ENCODE measurements at regions not wholly inside any gene's neighbourhood (a gene's known extent, or its start where the extent isn't known, plus 50 kb on each side); places are given as distances from the start of the nearest gene placed in this dataset.
"Not testable (repeated sequence)": the region's sequence is repeated elsewhere in the genome, so short reads cannot be mapped to it uniquely, and the experiment has no call there.

DNA sequence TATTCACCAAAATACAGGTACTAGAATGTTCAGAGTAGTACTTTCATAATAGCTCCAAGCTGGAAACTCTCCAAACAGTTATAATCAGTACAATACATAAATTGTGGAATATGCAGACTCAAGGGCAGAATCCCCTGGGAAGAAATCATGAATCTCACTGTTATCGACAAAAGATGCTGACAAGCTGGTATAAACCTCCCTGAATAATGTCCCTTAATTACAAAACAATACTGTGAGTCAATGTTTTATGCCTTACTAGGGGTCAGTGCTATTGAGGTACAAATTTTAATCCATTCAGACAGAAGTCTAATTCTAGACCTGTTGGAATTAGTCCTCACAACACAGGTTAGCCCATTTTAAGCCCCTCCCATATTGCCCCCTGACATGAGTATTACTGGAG lies 532.3 kb downstream of the DTWD2 start:
- no peak for DNase-seq (ENCODE audit: low read depth)
- in situ Hi-C loops (cut with HindIII; ENCODE audit: low pct_unique_long_range_greater_than_20kb, low sequenced_read_pairs) = no loop called here

DNA sequence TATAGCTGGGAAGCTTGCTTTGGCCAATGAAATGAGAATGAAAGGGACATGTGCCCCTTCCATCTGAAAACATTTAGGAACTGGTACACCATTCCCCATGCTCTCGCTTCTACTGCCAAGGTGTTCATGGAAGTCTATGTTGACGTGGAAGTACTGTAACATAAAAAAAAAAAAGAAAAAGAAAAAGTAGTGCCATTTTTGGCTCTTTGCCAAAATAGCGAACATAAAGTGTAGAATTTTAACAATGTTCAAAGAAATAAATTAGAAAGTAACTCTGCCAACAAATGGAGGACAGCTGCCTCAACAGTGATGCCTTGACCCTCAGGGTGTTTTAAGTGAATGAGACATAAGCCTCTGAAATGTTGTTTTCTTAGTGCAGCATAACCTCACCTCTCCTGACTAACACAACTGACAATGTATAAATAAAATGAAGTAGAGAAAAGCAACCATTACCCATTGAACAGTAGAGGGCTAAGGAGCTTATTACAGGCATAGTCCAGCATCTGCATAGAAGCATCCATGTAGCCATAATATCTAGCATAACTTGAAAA lies 536.6 kb downstream of the DTWD2 start:
- in situ Hi-C loops (cut with HindIII; ENCODE audit: low pct_unique_long_range_greater_than_20kb, low sequenced_read_pairs) = no loop called here
- no peak for DNase-seq (ENCODE audit: low read depth)

DNA sequence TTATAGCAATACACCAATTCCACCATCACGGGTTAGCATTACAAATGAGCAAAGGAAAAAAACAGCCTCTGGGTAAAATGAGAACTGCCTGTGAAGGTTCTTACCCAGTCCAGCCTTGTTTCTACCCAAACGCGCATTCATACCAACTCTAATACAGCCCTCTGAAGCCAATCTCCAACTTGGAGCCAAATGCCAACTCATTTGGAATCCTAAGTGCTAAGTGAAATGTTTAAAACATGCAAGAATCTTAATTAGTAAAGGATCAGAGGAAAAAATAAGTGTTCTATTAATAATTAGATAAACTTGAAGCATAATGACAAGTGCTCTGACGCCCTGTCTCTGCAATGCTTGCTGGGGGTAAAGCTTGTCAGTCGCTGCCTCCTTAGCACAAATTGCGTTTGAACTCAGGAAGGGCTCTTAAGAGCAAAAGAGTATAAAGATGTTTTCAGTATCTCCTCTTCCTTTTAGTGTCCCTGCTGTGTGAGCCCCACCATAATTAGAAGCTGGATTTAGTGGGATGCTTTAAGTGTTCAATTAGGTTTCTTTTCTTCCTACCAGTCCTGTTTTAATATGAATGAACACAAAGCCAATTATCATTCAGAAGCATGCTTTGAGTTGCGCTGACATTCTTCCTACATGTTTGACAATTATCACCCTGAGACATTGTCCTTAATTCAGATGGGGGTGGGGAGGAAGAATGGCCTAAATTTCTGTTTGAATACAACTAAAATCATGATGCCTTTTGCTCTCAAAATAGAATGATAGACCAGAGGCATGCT lies 537.6 kb downstream of the DTWD2 start:
- in situ Hi-C loops (cut with HindIII; ENCODE audit: low pct_unique_long_range_greater_than_20kb, low sequenced_read_pairs) = no loop called here
- no peak for DNase-seq (ENCODE audit: low read depth)

DNA sequence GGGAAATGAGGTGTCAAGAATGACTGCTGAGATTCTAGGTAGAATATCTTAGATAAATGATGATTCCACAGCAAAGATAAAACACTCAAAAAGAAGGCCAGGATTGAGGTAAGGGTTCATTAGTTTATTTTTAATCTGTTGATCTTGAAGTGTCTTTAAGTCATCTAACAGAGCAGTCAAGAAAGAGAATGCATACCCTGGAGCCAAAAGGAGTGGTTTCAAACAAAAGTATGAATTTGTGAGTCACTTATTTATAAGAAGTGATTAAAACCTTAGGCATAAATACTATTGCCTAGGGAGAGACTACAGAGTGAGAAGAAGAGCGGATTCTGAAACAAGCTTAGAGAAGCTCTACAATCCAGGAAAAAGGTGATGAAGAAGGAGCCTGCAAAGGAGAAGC lies 541.0 kb downstream of the DTWD2 start:
- no peak for DNase-seq (ENCODE audit: low read depth)

DNA sequence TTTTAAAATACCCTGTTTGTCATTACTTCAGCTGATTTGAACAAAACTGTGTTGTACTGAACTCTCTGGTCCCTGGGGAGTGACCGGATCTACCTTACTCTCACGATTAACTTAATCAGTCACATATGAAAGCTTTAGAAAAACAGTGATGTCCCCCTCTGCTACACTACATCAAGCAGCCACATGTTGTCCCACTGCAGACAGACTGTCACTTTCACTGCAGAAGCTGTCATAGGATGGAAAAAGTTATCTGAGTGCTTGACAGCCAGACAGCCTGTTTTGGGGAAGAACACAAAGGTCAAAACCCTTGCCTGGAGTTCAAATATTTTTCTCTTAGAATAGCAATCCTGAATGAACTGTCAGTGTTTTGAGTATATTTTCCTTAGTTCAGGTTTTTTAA lies 546.4 kb downstream of the DTWD2 start:
- in situ Hi-C loops (cut with HindIII; ENCODE audit: low pct_unique_long_range_greater_than_20kb, low sequenced_read_pairs) = no loop called here
- no peak for DNase-seq (ENCODE audit: low read depth)

More for the DNA sequence above, 541.0 kb downstream of the DTWD2 start:
- in situ Hi-C loops (cut with HindIII; ENCODE audit: low pct_unique_long_range_greater_than_20kb, low sequenced_read_pairs) = no loop called here

DNA sequence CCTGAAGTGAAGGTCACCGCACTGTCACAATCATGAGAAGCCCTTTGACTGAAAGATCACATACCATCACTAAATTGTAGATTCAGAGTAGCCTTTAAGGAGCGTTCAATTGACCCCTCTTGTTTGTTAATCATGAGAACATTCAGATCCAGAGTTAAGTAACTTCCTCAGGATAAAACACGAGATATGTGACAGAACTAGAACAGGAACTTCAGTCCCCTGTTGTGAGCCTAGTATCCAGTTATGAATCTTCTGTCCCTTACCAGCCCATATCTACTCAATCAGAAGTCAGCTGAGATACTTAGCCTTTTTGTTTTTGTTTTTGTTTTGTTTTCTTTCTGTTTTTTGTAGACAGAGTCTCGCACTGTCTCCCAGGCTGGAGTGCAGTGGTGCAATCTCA lies 547.3 kb downstream of the DTWD2 start:
- in situ Hi-C loops (cut with HindIII; ENCODE audit: low pct_unique_long_range_greater_than_20kb, low sequenced_read_pairs) = no loop called here
- no peak for DNase-seq (ENCODE audit: low read depth)

DNA sequence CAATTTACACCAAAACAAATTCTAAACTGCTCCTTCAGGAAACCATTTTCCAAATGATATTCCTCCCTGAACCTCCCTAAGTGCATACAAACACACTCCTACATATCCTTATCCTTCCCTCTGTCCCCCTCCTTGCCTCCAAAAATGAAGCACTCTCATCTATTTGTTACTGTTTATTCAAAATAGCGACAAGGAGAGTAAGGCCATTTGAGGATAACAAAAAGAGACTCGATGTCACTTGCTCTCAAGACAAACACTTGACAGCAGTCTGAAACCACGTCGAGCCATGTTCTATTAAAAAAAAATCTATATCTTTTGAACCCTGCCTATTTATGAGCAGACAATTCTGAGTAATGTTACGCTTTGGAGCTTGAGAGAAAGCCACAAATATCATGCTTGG lies 547.9 kb downstream of the DTWD2 start:
- DNase-seq (ENCODE audit: low read depth) = no peak
- in situ Hi-C loops (cut with HindIII; ENCODE audit: low pct_unique_long_range_greater_than_20kb, low sequenced_read_pairs) = no loop called here

DNA sequence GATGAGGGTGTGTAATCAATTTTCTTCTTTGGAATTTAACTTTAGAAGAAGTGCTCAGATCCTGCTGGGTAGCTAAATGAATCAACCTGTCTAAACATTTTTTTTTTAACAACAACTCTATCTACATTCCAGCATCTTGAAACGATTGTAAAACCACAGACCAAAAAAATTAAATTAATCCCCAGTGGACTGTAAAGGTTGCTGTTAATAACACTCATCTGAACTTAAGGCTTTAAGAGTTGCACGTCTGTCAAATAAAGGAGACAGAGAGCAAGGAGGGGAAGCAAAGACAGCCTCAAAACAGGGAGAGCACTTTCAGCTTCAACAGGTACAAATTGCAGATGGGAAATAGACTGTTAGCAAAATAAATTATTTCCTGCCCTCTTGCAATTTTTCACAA lies 548.5 kb downstream of the DTWD2 start:
- in situ Hi-C loops (cut with HindIII; ENCODE audit: low pct_unique_long_range_greater_than_20kb, low sequenced_read_pairs) = no loop called here
- DNase-seq (ENCODE audit: low read depth) = no peak

DNA sequence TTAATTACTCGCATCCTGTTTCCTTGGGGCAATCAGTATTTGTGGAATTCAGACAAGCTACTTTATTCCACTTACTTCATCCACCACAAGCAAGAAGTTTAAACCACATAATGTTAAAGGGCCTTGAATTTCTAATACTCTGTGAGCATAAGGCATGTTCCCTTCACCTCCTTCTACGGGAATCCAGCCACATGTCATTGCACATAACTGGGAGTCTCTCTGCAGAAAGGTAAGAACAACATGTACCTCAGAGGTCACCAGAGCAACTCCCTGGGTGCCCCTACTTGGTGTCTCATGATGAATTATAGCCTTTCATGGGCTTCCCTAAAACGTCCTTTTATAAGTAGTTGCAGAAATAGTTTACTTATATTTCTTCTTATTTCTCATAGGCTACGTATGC lies 553.2 kb downstream of the DTWD2 start:
- no peak for DNase-seq (ENCODE audit: low read depth)
- in situ Hi-C loops (cut with HindIII; ENCODE audit: low pct_unique_long_range_greater_than_20kb, low sequenced_read_pairs) = no loop called here

DNA sequence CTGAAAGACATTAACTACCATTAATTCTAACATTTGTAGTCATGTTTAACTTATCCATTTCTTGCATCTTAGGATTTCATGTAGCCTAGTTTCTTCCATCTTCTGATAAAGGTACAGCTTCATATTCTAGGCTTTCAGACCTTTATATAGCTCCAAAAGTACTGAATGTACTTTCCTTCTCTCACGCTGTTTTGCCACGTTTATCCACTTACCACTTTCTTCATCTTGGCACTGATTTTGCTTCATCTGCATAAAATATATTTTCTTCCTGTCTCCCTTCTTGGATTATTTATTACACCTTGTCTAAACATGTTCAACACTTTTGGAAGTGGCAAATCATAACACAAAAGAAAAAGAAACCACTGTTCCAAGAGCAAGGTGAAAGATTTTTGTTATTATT lies 553.8 kb downstream of the DTWD2 start:
- no peak for DNase-seq (ENCODE audit: low read depth)

DNA sequence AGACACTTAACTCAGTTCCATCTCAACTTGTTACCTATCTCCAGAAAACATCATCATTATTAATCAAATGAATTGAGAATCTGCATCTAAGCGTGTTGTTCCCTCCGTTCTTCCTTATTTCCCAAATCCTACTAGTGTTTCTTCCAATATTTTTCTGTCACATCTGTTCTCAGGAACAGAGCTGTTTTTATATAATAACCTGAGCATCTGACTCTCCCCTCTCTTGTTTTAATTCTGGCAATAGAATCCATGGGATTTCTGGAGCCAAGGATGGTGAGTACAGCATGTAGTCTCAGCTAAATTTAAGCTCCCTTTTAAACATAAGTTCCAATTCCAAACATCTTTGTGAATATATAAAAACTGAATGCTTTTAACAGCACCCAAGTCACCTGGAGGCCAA lies 558.3 kb downstream of the DTWD2 start:
- no peak for DNase-seq (ENCODE audit: low read depth)
- in situ Hi-C loops (cut with HindIII; ENCODE audit: low pct_unique_long_range_greater_than_20kb, low sequenced_read_pairs) = no loop called here

More for the DNA sequence above, 553.8 kb downstream of the DTWD2 start:
- in situ Hi-C loops (cut with HindIII; ENCODE audit: low pct_unique_long_range_greater_than_20kb, low sequenced_read_pairs) = no loop called here

DNA sequence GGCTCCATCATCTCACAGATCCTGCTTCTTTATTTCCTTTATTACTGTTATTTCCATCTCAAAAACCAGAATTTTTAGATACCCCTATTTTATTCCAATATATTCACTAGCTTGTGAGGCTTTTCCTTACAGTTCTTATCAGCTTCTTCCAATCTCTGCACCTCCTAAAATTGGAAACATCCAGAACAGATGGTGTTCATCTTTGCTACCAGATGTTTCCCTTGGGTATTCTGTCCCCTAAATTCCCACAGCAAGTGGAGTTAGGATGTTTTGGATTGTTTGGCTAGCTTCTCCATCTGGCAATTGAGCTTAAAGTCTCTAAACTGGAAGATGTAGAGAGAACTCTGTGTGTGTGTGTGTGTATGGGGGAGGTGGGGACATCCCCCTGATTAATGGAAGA lies 580.4 kb downstream of the DTWD2 start:
- in situ Hi-C loops (cut with HindIII; ENCODE audit: low pct_unique_long_range_greater_than_20kb, low sequenced_read_pairs) = no loop called here
- no peak for DNase-seq (ENCODE audit: low read depth)

DNA sequence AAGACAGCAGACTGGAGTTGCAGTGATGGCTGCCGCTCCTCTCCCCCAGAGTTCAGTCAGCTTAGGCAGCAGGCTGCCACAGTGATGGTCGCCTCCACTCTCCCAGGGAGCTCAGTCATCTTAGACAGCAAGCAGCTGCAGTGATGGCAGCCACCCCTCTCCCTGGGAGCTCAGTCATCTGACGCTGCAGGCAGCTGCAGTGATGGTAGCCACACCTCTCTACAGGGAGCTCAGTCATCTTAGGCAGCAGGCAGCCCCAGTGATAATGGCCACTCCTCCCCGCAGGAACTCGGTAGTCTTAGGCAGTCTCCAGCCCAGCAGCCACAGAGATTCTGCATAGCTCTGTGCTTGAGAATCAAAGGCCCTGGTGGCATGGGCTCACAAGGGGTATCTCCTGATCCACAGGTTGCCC lies 582.7 kb downstream of the DTWD2 start:
- DNase-seq (ENCODE audit: low read depth) = no peak
- in situ Hi-C loops (cut with HindIII; ENCODE audit: low pct_unique_long_range_greater_than_20kb, low sequenced_read_pairs) = no loop called here

DNA sequence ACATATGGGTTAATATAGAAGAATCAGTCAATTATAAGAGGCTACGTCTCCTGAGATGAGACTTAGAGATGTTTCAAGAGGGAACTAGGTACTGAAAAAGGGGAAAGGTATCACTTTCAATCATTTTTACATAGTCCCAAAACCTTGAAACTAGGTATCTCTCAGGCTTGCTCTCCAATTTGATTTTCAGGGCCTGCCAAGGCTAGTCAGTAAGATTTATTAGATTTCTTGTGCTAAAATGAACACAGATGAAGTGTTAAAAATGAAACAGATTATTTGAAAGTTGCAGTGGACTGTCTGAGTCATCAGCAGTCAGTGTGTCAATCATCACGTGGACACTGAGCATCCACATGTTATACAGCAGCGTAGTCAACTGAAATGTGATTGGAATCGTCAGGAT lies 591.1 kb downstream of the DTWD2 start:
- in situ Hi-C loops (cut with HindIII; ENCODE audit: low pct_unique_long_range_greater_than_20kb, low sequenced_read_pairs) = no loop called here
- DNase-seq (ENCODE audit: low read depth) = no peak

DNA sequence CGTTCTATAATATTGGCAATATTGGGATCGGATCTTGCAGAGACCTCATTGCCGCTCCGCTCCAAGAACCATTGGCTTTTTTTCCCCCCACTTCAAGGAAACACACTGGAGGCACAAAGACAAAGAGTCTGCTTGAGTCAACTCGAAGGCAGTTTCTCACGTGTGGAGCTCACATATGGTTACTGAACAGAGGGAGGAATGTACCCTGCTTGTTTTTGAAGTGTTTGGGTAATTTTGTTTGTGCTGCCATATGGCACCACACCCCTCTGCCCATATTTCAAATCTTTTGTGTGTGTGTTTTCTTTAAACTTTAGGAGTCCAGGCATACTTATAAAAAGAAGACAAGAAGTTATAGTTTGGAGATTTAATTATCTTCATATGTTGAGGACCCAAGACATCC lies 595.9 kb downstream of the DTWD2 start:
- DNase-seq (ENCODE audit: low read depth) = no peak
- in situ Hi-C loops (cut with HindIII; ENCODE audit: low pct_unique_long_range_greater_than_20kb, low sequenced_read_pairs) = no loop called here

DNA sequence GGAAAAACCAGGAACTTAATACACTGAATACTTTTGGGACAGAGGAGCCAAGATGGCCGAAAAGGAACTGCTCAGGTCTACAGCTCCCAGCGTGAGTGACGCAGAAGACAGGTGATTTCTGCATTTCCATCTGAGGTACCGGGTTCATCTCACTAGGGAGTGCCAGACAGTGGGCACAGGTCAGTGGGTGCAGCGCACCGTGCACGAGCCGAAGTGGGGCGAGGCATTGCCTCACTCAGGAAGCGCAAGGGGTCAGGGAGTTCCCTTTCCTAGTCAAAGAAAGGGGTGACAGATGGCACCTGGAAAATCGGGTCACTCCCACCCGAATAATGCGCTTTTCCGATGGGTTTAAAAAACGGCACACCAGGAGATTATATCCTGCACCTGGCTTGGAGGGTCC lies 605.4 kb downstream of the DTWD2 start:
- DNase-seq (ENCODE audit: low read depth) = not testable (repeated sequence)

DNA sequence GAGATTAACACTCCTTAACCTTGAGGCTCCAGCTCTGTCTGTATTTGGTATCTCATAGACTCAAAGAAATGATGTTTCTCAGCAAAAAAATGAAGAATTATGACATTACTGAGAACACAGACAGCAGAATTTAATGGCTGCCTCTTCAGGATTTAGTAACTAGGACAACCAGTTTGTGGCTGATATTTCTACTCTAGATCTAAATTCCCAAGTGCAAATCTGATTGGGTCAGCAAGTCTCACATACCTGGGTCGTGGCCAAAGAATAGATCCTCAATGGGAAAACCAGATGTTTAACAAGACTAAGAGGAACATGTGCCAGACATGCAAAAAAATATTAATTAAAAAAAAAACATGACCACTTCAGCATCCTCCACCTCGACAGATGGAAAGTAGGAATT lies 608.9 kb downstream of the DTWD2 start:
- DNase-seq (ENCODE audit: low read depth) = no peak
- in situ Hi-C loops (cut with HindIII; ENCODE audit: low pct_unique_long_range_greater_than_20kb, low sequenced_read_pairs) = no loop called here

More for the DNA sequence above, 605.4 kb downstream of the DTWD2 start:
- in situ Hi-C loops (cut with HindIII; ENCODE audit: low pct_unique_long_range_greater_than_20kb, low sequenced_read_pairs) = not testable (repeated sequence)

DNA sequence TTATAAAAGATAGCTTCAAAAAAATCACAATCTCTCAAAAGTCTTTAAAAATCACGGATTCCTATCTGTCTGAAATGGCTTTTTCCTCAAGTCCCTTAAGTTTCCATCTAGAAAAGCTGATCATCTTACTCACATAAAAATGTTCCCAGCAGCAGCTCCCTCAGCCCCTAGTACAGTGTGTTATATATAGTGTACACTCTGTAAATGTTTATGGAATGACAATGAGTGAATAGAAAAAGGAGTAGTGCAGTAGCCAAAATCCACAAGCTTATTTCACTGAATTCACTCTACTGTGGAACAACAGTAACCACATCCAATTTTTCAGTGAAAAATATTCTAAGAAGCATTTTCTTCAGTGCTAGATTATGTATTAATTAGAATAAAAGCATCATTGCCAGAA lies 609.4 kb downstream of the DTWD2 start:
- in situ Hi-C loops (cut with HindIII; ENCODE audit: low pct_unique_long_range_greater_than_20kb, low sequenced_read_pairs) = no loop called here
- DNase-seq (ENCODE audit: low read depth) = no peak

DNA sequence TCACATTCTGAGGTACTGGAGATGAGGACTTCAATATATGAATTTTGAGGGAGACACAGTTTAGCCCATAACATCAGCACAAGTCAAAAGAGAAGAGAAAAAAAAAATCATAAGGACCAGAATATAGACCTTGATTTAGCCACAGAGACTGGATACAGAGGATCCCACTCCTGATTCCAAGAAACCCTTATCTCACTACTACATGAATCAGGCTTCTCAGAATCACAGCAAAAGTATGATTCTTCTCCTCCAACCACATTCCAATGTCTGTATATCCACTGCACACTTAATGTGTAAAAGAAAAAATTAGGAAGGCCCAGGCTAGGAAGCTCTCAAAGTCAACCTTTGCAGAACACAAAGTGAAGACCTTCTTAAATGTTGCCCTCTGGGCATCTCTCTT lies 610.9 kb downstream of the DTWD2 start:
- DNase-seq (ENCODE audit: low read depth) = no peak
- in situ Hi-C loops (cut with HindIII; ENCODE audit: low pct_unique_long_range_greater_than_20kb, low sequenced_read_pairs) = no loop called here

All from Caki2 (cell line).